ENCODE measurements at regions not wholly inside any gene's neighbourhood (a gene's known extent, or its start where the extent isn't known, plus 50 kb on each side); places are given as distances from the start of the nearest gene placed in this dataset.

- Histone ChIP-seq H3K4me3 (no peak overlapping the region), H2AFZ (no peak overlapping the region), H3K4me2 (no peak overlapping the region), H3K4me1 (ENCODE audit: insufficient read depth) (no peaks in the 10 kb centered on the region), H3K27ac (ENCODE audit: low read depth) (no peak overlapping the region), H3K79me2 (replicated peaks; ENCODE audit: insufficient read depth) (no peaks in the 10 kb centered on the region), H4K20me1 (replicated peaks; ENCODE audit: insufficient read depth) (no peaks in the 10 kb centered on the region), H3K9me2 (ENCODE audit: insufficient read depth) (no peaks in the 10 kb centered on the region), H3F3A (replicated peaks; ENCODE audit: low read depth) (no peaks in the 10 kb centered on the region), H3K36me3 (ENCODE audit: insufficient read depth) (no peaks in the 10 kb centered on the region), H3K27me3 (ENCODE audit: insufficient read depth) (no peaks in the 10 kb centered on the region)
- Mint-ChIP-seq H3K27ac (no peak overlapping the region), H3K4me1 (peaks cover 3% of the 10 kb centered on the region; the same call in 2 of the 3 replicates), H3K9me3 (no peaks in the 10 kb centered on the region), H3K27me3 (ENCODE audit: insufficient read depth, low read depth, poor library complexity) (no peaks in the 10 kb centered on the region), H3K4me3 (no peak overlapping the region), H3K36me3 (ENCODE audit: low read depth) (no peaks in the 10 kb centered on the region)
- no peak for DNase-seq (ENCODE audit: low spot score)
- no peak for ATAC-seq
- no peak for TF ChIP-seq ZNF331 (CRISPR knock-in tag; IDR thresholded peaks at IDR 0.05; ENCODE audit: low read depth)
- no peak for TF ChIP-seq ZNF114 (CRISPR knock-in tag; IDR thresholded peaks at IDR 0.05)
- TF ChIP-seq STAT1 (IDR thresholded peaks at IDR 0.05; ENCODE audit: unreplicated experiment) = no peak
- no peak for TF ChIP-seq EZH2phosphoT487 (IDR thresholded peaks at IDR 0.05; ENCODE audit: unreplicated experiment)
- no peak for TF ChIP-seq REST (IDR thresholded peaks at IDR 0.05; ENCODE audit: unreplicated experiment)
- TF ChIP-seq EZH2 (IDR thresholded peaks at IDR 0.05; ENCODE audit: low read depth, unreplicated experiment) = no peak
- TF ChIP-seq CREB1 (CRISPR knock-in tag; IDR thresholded peaks at IDR 0.05; ENCODE audit: low read depth) = no peak
- no peak for TF ChIP-seq JUNB (IDR thresholded peaks at IDR 0.05; ENCODE audit: unreplicated experiment)
- no peak for TF ChIP-seq ETS1 (IDR thresholded peaks at IDR 0.05)
- no peak for TF ChIP-seq POLR2AphosphoS5 (IDR thresholded peaks at IDR 0.05; ENCODE audit: low read depth)
Observed at GRCh38 chrX:99698451-99698850, 711.6 kb downstream of the PCDH19 start.

GRCh38 chrX:99663136-99663535, 746.9 kb downstream of the PCDH19 start:
- no peak overlapping the region for H3K4me3 Mint-ChIP-seq
- DNase-seq (ENCODE audit: low spot score) (no peak), ATAC-seq (no peak)
- H3K27ac Mint-ChIP-seq = no peak overlapping the region
- H3K36me3 Mint-ChIP-seq (ENCODE audit: low read depth) = no peaks in the 10 kb centered on the region
- H3K79me2 ChIP-seq (replicated peaks; ENCODE audit: insufficient read depth) = no peaks in the 10 kb centered on the region
- H3K9me2 ChIP-seq (ENCODE audit: insufficient read depth) = no peaks in the 10 kb centered on the region
- H4K20me1 ChIP-seq (replicated peaks; ENCODE audit: insufficient read depth) = no peaks in the 10 kb centered on the region
- H3K27me3 Mint-ChIP-seq (ENCODE audit: insufficient read depth, low read depth, poor library complexity) = no peaks in the 10 kb centered on the region
- no peaks in the 10 kb centered on the region for H3K27me3 ChIP-seq (ENCODE audit: insufficient read depth)
- H3K36me3 ChIP-seq (ENCODE audit: insufficient read depth) = no peaks in the 10 kb centered on the region
- peaks cover 4% of the 10 kb centered on the region; the same call in 2 of the 3 replicates for H3K4me1 Mint-ChIP-seq
- no peaks in the 10 kb centered on the region for H3K9me3 Mint-ChIP-seq
- H3F3A ChIP-seq (replicated peaks; ENCODE audit: low read depth) = no peaks in the 10 kb centered on the region
- no peak overlapping the region for H3K27ac ChIP-seq (ENCODE audit: low read depth)
- no peak overlapping the region for H3K4me2 ChIP-seq
- no peak overlapping the region for H2AFZ ChIP-seq
- H3K4me3 ChIP-seq = no peak overlapping the region
- no peaks in the 10 kb centered on the region for H3K4me1 ChIP-seq (ENCODE audit: insufficient read depth)
- TF ChIP-seq ETS1 (IDR thresholded peaks at IDR 0.05) = no peak
- no peak for TF ChIP-seq ZNF331 (CRISPR knock-in tag; IDR thresholded peaks at IDR 0.05; ENCODE audit: low read depth)
- no peak for TF ChIP-seq EZH2 (IDR thresholded peaks at IDR 0.05; ENCODE audit: low read depth, unreplicated experiment)
- no peak for TF ChIP-seq REST (IDR thresholded peaks at IDR 0.05; ENCODE audit: unreplicated experiment)
- no peak for TF ChIP-seq JUNB (IDR thresholded peaks at IDR 0.05; ENCODE audit: unreplicated experiment)
- no peak for TF ChIP-seq STAT1 (IDR thresholded peaks at IDR 0.05; ENCODE audit: unreplicated experiment)
- no peak for TF ChIP-seq CREB1 (CRISPR knock-in tag; IDR thresholded peaks at IDR 0.05; ENCODE audit: low read depth)
- no peak for TF ChIP-seq ZNF114 (CRISPR knock-in tag; IDR thresholded peaks at IDR 0.05)
- no peak for TF ChIP-seq POLR2AphosphoS5 (IDR thresholded peaks at IDR 0.05; ENCODE audit: low read depth)
- TF ChIP-seq CTCF (conservative IDR thresholded peaks at IDR 0.05; ENCODE audit: low read depth in 2 of 2) = no peak
- no peak for TF ChIP-seq EZH2phosphoT487 (IDR thresholded peaks at IDR 0.05; ENCODE audit: unreplicated experiment)
- no peak for TF ChIP-seq NANOG (IDR thresholded peaks at IDR 0.05; ENCODE audit: borderline replicate concordance)

Data from GM23338 (cell line).